HG02852 (cell line): ENCODE measurements at regions not wholly inside any gene's neighbourhood (a gene's known extent, or its start where the extent isn't known, plus 50 kb on each side); places are given as distances from the start of the nearest gene placed in this dataset.

Source experiments
- ATAC-seq: cut with Tn5 transposase; IDR thresholded peaks from one replicate; pipeline ENCODE4 v1.9.1; 2021; ENCODE audit warnings: mild to moderate bottlenecking, moderate library complexity; ENCODE audit not compliant: unreplicated experiment

DNA sequence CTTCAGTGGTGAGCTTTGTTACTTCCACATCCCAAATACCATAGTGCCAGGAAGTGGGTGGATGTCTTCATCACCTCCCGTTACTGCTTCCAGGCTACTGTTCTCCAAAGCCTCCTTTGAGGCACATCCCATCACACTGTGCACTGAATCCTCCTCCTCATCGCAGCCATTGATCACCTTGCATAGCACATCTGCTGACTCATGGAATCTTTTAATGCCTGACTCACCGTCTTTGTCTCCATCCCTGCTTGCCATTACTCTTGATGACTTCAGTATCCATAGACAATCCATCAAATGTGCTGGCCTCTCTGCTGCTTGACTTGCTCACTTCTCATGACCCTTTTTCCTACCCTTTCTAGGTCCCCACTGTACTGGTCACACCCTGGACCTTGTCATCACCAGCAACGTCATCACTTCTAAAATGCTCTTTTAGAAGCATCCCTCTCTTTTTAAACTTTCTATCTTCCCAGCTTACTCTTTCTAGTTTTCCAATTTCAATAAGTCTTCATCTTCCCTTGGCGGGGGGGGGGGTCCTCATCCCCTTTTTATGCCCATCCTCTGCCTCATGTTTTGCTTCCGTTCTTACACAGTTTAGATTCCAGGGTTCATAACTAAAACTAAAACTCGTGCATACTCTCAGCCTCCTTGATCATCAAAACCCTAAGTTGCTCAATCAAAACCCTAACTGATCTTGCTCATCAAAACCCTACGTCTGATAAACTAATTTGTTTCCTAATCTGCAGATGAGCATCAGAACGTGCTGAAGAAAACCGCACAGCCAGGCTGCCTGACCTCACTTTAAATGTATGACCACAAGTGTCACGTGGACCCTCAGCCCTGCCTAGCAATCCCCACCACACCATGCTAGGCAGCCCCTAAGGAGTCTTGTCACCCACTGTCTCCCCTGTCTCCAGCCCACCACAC is 289.7 kb upstream of the ZFHX3 start:
- no peak for ATAC-seq

DNA sequence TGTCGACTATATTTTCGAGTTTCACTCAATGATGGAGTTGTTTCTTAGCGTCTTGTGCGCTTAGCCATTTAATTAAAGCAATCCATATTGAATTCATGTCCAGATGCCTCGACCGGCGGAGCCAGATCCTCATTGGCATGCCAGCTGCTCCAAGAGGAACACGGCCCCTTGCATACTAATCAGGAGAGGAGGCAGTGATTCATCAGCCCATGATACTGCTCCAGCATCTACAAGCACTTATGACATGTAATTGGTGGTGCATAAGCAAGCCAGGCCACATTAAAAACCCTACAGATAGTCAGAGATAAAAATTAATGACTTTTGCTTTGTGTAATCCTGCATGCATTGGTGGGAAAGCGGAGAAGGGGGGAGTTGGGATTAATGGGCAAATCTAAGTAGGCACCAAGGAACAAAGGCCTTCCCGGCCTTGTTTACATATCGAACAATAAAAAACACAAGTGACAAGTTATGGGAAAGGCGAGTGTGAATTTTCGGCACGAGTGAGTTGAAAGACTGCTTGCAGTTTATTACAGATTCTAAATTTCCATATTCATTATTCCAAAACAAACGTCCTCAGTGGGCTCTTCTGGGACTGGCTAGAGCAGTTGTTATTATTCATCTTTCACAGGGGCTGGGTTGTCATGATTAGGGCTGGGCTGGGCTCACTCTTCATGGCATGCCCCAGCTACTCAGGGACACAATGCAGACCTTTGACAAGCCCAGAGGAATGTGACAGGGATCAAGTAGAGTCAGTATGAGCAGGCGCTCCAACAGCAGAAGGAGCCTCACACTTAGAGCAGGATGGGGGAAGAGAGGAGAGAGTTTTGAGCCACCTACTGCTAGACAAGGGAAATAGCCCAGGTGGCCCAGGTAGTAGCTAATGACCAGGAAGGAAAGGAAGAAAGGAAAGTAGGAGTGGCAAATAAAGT is 281.7 kb upstream of the ZFHX3 start:
- ATAC-seq: no peak

DNA sequence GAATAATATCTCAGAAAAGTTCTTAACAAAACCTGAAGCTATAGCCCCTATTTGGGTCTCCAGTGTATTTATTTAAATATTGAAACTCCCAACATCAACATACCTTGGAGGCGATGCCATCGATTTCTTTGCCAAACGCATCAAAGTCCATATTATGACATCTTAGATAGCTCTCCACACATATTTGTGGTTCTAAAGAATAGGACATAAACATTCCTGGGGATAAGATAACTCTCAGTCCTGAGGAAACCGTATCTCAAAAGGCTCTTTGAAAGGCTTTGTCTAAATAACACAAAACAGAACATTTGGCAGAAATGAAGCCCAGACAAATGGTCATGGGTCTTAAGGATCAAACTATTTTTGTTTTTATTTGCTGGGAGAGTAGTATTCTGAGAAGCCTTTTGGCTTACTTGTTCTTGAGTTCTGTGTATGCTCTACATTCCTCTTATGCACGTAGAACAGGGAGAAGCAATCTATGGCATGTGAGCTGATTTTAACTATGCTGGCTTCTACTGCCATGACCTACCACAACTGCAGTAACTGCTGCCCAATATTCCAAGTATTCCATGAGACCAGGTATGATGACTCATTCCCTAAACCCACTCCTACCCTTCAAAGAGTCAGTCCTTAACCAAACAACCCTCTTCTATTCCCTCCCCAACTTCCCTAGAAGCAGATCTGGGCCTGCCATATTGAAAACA is 279.0 kb upstream of the ZFHX3 start:
- no peak for ATAC-seq

DNA sequence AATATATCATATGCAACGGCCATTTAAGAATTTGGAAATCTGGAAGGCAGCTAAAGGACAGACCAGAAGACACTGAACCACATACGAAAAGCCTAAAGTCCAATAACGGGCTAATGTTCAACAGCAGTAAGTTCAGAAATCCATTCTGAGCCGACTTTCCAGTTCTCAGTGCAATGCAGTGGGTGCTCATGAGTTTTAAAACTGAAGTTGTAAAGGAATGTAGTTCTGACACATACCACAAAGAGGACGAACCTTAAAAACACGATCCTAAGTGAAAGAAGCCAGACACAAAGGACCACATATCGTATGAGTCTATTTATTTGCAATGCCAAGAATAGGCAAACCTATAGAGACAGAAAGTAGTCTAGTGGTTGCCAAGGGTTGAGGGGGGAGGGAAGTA is 278.3 kb upstream of the ZFHX3 start:
- no peak for ATAC-seq

DNA sequence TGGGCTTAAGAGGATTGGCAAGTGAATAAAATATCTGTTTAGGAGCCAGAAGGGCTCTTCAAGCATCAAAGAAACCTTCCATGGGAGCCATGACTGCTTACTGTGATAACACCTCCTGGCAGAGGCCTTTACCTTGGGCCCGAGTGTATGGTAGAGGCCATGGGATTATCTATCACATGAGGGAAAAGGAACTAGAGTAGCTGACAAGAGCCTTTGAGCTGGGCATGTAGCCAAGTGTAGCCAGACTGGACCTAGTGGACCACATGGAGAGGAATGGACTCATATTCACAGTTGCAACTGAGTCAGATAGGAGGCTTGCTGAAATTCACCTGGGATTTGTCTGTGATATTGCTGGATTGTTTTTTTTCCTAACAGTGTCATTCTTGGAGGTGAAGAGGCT is 276.0 kb upstream of the ZFHX3 start:
- no peak for ATAC-seq

GRCh38 chr16:73322856-73323255 is 274.9 kb upstream of the ZFHX3 start:
- ATAC-seq: no peak

DNA sequence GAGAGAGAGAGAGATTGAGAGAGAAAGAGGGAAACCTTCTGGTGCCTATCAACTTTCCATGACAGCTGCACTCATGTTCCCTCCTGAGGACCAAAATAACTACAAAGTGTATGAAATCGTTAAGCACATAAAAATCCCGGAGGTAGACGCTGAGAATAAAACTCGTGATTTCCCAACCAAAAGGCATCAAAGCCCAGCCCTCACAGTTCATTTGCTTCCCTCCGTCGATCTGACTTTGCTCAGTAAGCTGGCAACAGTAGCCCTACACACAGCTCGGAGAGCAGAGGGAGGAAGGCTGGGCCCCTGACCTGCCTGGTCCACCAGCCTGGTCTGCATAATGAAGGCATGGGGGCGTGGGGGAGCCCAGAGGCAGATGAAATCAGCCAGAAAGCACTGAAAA is 273.9 kb upstream of the ZFHX3 start:
- ATAC-seq: no peak

DNA sequence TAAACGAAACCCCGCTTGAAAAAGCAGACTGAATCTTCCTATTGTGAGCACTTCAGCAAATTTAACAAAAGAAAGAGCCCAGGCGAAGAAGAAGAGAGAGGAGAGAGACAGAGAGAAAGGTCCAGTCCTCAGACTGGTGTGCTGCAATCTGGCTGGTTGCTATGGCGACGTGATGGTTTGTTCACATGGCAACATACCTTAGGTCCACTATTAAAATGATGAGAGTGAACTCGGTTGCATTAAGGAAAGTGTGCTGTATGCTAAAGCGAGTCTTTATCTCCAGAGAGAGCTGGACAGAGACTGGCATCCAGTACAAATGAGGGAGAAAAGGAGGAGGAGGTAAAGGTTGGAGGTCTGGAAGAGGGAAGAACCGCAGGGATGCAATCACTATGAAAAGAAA is 271.8 kb upstream of the ZFHX3 start:
- no peak for ATAC-seq

DNA sequence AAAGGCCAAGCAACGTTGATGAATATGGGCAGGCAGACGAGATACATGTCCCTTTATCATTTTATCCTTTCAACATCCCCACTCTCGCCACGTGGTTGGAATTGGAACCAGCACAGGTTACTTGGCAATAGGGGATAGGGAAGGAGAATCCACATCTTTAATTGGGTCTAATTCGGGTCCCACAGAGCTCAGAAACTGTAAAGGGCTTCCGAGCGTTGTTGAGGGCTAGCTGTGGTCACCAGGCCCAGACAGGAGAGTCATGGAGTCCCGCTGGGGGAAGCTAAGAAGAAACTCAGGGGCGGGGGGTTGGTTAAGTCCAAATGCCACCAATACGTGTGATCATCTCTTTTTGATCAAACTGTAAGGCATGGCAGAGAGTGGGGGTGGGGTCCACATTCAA is 271.3 kb upstream of the ZFHX3 start:
- no peak for ATAC-seq

GRCh38 chr16:73317321-73317857 is 269.5 kb upstream of the ZFHX3 start:
- ATAC-seq: no peak

- peak; percentile 79 for ATAC-seq
Observed at GRCh38 chr16:73315645-73316044, 267.7 kb upstream of the ZFHX3 start.

- no peak for ATAC-seq
Observed at GRCh38 chr16:73313950-73314349, 266.0 kb upstream of the ZFHX3 start.

DNA sequence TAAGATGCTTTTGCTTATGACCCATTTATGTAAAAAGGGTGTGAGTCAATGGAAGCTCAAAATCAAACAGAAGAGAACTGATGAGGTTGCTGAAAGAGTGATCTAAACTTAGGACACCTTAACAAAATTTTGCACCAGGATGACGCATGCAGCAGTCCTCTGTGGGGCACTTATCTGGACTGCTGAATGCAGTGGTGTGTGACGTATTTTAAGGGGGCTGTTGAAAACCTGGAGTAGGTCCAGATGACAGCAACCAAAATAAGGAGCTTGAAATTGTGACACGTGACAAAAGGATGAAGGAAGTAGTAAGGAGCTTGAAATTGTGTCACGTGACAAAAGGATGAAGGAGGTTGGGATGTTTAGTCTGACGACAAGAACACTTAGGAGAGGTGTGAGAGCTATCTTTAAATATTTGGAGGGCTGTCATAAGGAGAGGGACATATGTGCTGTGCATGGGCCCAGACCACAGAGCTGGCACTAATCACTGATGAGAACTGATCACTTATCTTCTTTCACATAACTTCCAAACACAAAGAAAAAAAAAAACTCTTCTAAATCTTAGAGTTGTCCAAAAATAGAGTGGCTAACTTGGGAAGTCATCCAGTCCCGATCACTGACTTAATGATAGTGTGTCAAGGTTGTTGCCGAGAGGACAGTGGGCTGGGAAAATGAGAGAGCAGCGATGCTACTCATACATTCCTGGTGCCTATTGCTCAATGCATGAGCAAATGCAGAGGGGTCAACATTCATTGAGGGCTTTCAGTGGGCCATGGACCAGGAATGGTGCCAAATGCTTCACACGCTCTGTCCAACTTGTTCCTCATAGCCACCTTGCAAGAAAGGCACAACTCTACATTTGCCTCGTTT is 264.2 kb upstream of the ZFHX3 start:
- ATAC-seq: no peak

DNA sequence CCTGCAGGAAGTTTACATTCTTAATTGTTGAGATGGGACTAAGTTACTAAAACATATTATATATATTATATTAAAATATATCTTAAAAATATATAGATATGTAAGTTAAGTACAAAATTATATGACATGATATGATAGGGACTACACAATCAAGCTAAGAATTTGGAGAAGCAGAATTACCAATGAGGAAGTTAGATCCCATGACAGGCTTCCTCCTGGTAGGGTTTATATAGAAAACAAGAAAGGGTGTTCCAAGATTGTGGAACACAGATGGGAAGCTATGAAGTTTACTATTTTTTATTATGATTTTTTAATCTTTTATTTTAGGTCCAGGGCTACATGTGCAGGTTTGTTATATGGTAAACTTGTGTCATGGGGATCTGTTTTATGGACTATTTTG is 260.8 kb upstream of the ZFHX3 start:
- no peak for ATAC-seq

GRCh38 chr16:73306901-73307413 is 259.0 kb upstream of the ZFHX3 start:
- peak; percentile 52 for ATAC-seq

DNA sequence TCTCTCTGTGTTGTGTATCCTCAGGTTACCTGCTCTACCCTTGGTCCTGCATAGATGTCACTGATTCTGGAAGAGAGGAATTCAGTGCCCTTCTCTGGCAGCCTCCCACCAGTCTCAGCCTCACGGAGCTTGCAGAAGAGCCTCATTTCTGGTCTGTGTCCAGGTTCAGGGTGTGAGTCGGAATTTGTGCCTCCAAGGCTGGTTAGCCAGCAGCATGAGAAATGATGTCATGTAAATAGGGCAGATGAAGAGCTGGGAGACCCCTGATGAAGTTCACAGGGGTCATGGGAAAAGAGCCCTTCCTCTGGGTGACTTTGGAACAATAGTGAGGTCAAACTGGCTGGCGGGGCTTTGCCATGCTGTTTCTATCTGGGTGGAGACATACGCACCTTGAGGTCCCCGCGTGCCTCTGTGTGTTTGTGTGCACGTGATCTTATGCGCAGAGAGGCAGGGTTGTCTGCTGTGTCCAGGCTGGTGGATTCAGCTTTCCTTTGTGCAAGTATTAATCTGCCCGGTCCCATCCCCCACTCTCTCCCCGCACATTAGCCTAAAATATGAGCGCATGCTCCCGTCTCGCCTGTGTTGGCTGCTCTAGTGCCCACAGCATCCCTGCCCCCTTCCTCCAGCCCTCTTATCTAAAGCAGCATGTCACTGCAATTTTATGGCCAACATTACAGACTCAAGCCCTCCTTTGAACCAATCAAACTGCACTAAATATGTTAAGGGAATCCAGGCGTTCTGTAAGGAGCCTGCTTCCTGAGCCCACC is 256.3 kb upstream of the ZFHX3 start:
- ATAC-seq: no peak

- no peak for ATAC-seq
Observed at GRCh38 chr16:73302942-73303341, 255.0 kb upstream of the ZFHX3 start.

GRCh38 chr16:73301984-73302383 is 254.1 kb upstream of the ZFHX3 start:
- no peak for ATAC-seq

GRCh38 chr16:73299346-73299745 is 251.4 kb upstream of the ZFHX3 start:
- ATAC-seq: no peak
